ENCODE measurements at regions not wholly inside any gene's neighbourhood (a gene's known extent, or its start where the extent isn't known, plus 50 kb on each side); places are given as distances from the start of the nearest gene placed in this dataset.

- DNase-seq, result no peak
- Histone ChIP-seq H3K36me3 (no peaks in the 10 kb centered on the region), H3K27me3 (no peaks in the 10 kb centered on the region), H3K4me3 (no peak overlapping the region), H3K4me1 (no peaks in the 10 kb centered on the region), H3K27ac (no peak overlapping the region), H3K9me3 (no peaks in the 10 kb centered on the region)
- no peak for TF ChIP-seq CTCF (IDR thresholded peaks at IDR 0.05)
- TF ChIP-seq POLR2A (IDR thresholded peaks at IDR 0.05), result no peak
Observed at GRCh38 chr2:16999347-17000183, 333.9 kb upstream of the CYRIA start.

- Histone ChIP-seq H3K36me3 (no peaks in the 10 kb centered on the region), H3K27me3 (no peaks in the 10 kb centered on the region), H3K27ac (no peak overlapping the region), H3K9me3 (no peaks in the 10 kb centered on the region), H3K4me3 (no peak overlapping the region), H3K4me1 (no peaks in the 10 kb centered on the region)
- no peak for TF ChIP-seq POLR2A (IDR thresholded peaks at IDR 0.05)
- no peak for TF ChIP-seq CTCF (IDR thresholded peaks at IDR 0.05)
- DNase-seq, result no peak
Observed at GRCh38 chr2:16978301-16978700, 312.7 kb upstream of the CYRIA start.

GRCh38 chr2:16974688-16975087 is 309.1 kb upstream of the CYRIA start:
- Histone ChIP-seq H3K36me3 (no peaks in the 10 kb centered on the region), H3K27me3 (no peaks in the 10 kb centered on the region), H3K9me3 (no peaks in the 10 kb centered on the region), H3K27ac (no peak overlapping the region), H3K4me1 (no peaks in the 10 kb centered on the region), H3K4me3 (no peak overlapping the region)
- no peak for DNase-seq
- no peak for TF ChIP-seq POLR2A (IDR thresholded peaks at IDR 0.05)
- TF ChIP-seq CTCF (IDR thresholded peaks at IDR 0.05), result no peak

GRCh38 chr2:16973586-16974286 is 308.1 kb upstream of the CYRIA start:
- Histone ChIP-seq H3K4me3 (no peak overlapping the region), H3K36me3 (no peaks in the 10 kb centered on the region), H3K9me3 (no peaks in the 10 kb centered on the region), H3K4me1 (no peaks in the 10 kb centered on the region), H3K27ac (no peak overlapping the region), H3K27me3 (no peaks in the 10 kb centered on the region)
- DNase-seq, result no peak
- TF ChIP-seq CTCF (IDR thresholded peaks at IDR 0.05) (no peak), POLR2A (IDR thresholded peaks at IDR 0.05) (no peak)

- no peaks in the 10 kb centered on the region for H3K36me3 ChIP-seq
- no peaks in the 10 kb centered on the region for H3K9me3 ChIP-seq
- no peak for DNase-seq
- no peaks in the 10 kb centered on the region for H3K27me3 ChIP-seq
- H3K4me3 ChIP-seq, result no peak overlapping the region
- no peak for TF ChIP-seq POLR2A (IDR thresholded peaks at IDR 0.05)
- no peak for TF ChIP-seq CTCF (IDR thresholded peaks at IDR 0.05)
- H3K4me1 ChIP-seq, result no peaks in the 10 kb centered on the region
- no peak overlapping the region for H3K27ac ChIP-seq
Observed at GRCh38 chr2:16972276-16972675, 306.6 kb upstream of the CYRIA start.
